Neural cell (in vitro differentiated cells): ENCODE measurements at regions not wholly inside any gene's neighbourhood (a gene's known extent, or its start where the extent isn't known, plus 50 kb on each side); places are given as distances from the start of the nearest gene placed in this dataset.

Source experiments
- H2AFZ ChIP-seq: fragments of 200-600, 300-800 bp; sonication (generic), shearing (Covaris generic); 2 replicates; pipeline ENCODE4 v1.6.0; 2014; ENCODE audit warnings: low read depth, mild to moderate bottlenecking, antibody characterized with exemption, low read length, moderate library complexity
- H3F3A ChIP-seq: fragments of 200-600 bp; shearing (Covaris generic); 2 replicates; pipeline ENCODE4 v1.6.1; 2016; ENCODE audit warnings: mild to moderate bottlenecking, moderate library complexity, mixed read lengths, antibody characterized with exemption, low read length; ENCODE audit not compliant: insufficient read depth, poor library complexity, severe bottlenecking
- H3K27ac ChIP-seq: fragments of 200-600, 300-800 bp; sonication (generic), shearing (Covaris generic); 2 replicates; pipeline ENCODE4 v1.5.1; 2014; ENCODE audit warnings: mild to moderate bottlenecking, low read length, moderate library complexity
- H3K27me3 ChIP-seq: fragments of 300-800, 200-600 bp; sonication (generic), shearing (Covaris generic); 2 replicates; pipeline ENCODE4 v1.6.0; 2014; ENCODE audit warnings: mild to moderate bottlenecking, low read depth, low read length, moderate library complexity; ENCODE audit not compliant: insufficient read depth
- H3K36me3 ChIP-seq: fragments of 300-800, 200-600 bp; sonication (generic), shearing (Covaris generic); 2 replicates; pipeline ENCODE4 v1.5.1; 2014; ENCODE audit warnings: mild to moderate bottlenecking, antibody characterized with exemption, low read length, moderate library complexity; ENCODE audit not compliant: insufficient read depth
- H3K4me2 ChIP-seq: fragments of 300-800, 200-600 bp; sonication (generic), shearing (Covaris generic); 2 replicates; pipeline ENCODE4 v1.6.0; 2014; ENCODE audit warnings: mild to moderate bottlenecking, low read length
- H3K4me3 ChIP-seq: fragments of 300-800, 200-600 bp; sonication (generic), shearing (Covaris generic); 2 replicates; pipeline ENCODE4 v1.5.1; 2014; ENCODE audit warnings: mild to moderate bottlenecking, low read length, moderate library complexity
- H3K79me2 ChIP-seq: fragments of 200-600 bp; shearing (Covaris generic); replicated peaks from 2 replicates; pipeline ENCODE4 v1.6.0; 2014; ENCODE audit warnings: mild to moderate bottlenecking, low read length, moderate library complexity; ENCODE audit not compliant: insufficient read depth
- H3K9ac ChIP-seq: fragments of 300-800, 200-600 bp; sonication (generic), shearing (Covaris generic); 2 replicates; pipeline ENCODE4 v1.6.1; 2016; ENCODE audit warnings: mild to moderate bottlenecking, low read length, mixed read lengths
- H3K9me2 ChIP-seq: fragments of 200-600 bp; shearing (Covaris generic); 2 replicates; pipeline ENCODE4 v1.6.1; 2016; ENCODE audit warnings: mild to moderate bottlenecking, low read length, mixed read lengths; ENCODE audit not compliant: insufficient read depth
- H3K9me3 ChIP-seq: fragments of 200-600, 300-800 bp; sonication (generic), shearing (Covaris generic); 2 replicates; pipeline ENCODE4 v1.6.1; 2016; ENCODE audit warnings: mild to moderate bottlenecking, mixed run types, low read length, moderate library complexity, mixed read lengths
- H4K20me1 ChIP-seq: fragments of 200-600 bp; shearing (Covaris generic); 2 replicates; pipeline ENCODE4 v1.6.1; 2016; ENCODE audit warnings: mild to moderate bottlenecking, mixed run types; ENCODE audit not compliant: insufficient read depth
- EP300 ChIP-seq: fragments of 450-650 bp; conservative IDR thresholded peaks from 2 replicates; pipeline ENCODE4 v1.6.1; 2014; ENCODE audit warnings: antibody characterized with exemption, mild to moderate bottlenecking, moderate library complexity; ENCODE audit not compliant: poor library complexity, severe bottlenecking
- EZH2 ChIP-seq: fragments of 200-600, 300-800 bp; shearing (Covaris generic), sonication (generic); IDR thresholded peaks from 2 replicates; pipeline ENCODE4 v1.6.1; 2014; ENCODE audit warnings: antibody characterized with exemption, low read length, borderline replicate concordance, mild to moderate bottlenecking; ENCODE audit not compliant: insufficient read depth, poor library complexity, severe bottlenecking
- MXI1 ChIP-seq: fragments of 450-650 bp; conservative IDR thresholded peaks from 2 replicates; pipeline ENCODE4 v1.6.1; 2014; ENCODE audit warnings: antibody characterized with exemption, mild to moderate bottlenecking; ENCODE audit not compliant: poor library complexity, severe bottlenecking
- POLR2AphosphoS5 ChIP-seq: IDR thresholded peaks from 2 replicates; pipeline ENCODE4 v1.6.1; 2012
- RAD21 ChIP-seq: fragments of 450-650 bp; conservative IDR thresholded peaks from 2 replicates; pipeline ENCODE4 v1.6.1; 2014; ENCODE audit warnings: antibody characterized with exemption, mild to moderate bottlenecking, moderate library complexity
- SMC3 ChIP-seq: fragments of 450-650 bp; conservative IDR thresholded peaks from 2 replicates; pipeline ENCODE4 v1.6.1; 2014; ENCODE audit warnings: antibody characterized with exemption, mild to moderate bottlenecking, moderate library complexity; ENCODE audit not compliant: poor library complexity
- TAF1 ChIP-seq: IDR thresholded peaks from 2 replicates; pipeline ENCODE4 v1.6.1; 2012; ENCODE audit warnings: low read depth
- TF ChIP-seq, protein P1 (sequence below): IDR thresholded peaks from 2 replicates; pipeline ENCODE4 v1.6.1; 2012; ENCODE audit warnings: borderline replicate concordance
- TF ChIP-seq, protein P2 (sequence below): fragments of 450-650 bp; IDR thresholded peaks from 2 replicates; pipeline ENCODE4 v1.5.1; 2014; ENCODE audit warnings: antibody characterized with exemption, mild to moderate bottlenecking, moderate library complexity; ENCODE audit not compliant: poor library complexity, severe bottlenecking

GRCh38 chr12:82082501-82082900, 275.7 kb downstream of the CCDC59 start:
- H3K27me3 ChIP-seq: no peaks in the 10 kb centered on the region
- no peak overlapping the region for H3K27ac ChIP-seq
- no peak overlapping the region for H3K4me3 ChIP-seq
- TF ChIP-seq EP300 (no peak), EZH2 (no peak), TAF1 (no peak), POLR2AphosphoS5 (no peak)
- no peaks in the 10 kb centered on the region for H3F3A ChIP-seq
- H3K79me2 ChIP-seq: no peaks in the 10 kb centered on the region
- no peaks in the 10 kb centered on the region for H3K9me2 ChIP-seq
- H4K20me1 ChIP-seq: no peaks in the 10 kb centered on the region
- H3K9ac ChIP-seq: no peak overlapping the region
- no peaks in the 10 kb centered on the region for H3K36me3 ChIP-seq
- peaks cover 3% of the 10 kb centered on the region for H3K9me3 ChIP-seq
- H3K4me2 ChIP-seq: no peak overlapping the region
- no peak overlapping the region for H2AFZ ChIP-seq

GRCh38 chr12:82069931-82070514, 288.2 kb downstream of the CCDC59 start:
- H3K36me3 ChIP-seq: no peaks in the 10 kb centered on the region

More at GRCh38 chr12:82069931-82070514, 288.2 kb downstream of the CCDC59 start:
- Histone ChIP-seq H3K27ac (no peak overlapping the region), H3K4me3 (no peak overlapping the region), H3K9me3 (no peaks in the 10 kb centered on the region), H3K27me3 (no peaks in the 10 kb centered on the region), H3K79me2 (no peaks in the 10 kb centered on the region), H3K9ac (no peak overlapping the region), H3K4me2 (no peak overlapping the region), H3K9me2 (no peaks in the 10 kb centered on the region), H3F3A (no peaks in the 10 kb centered on the region), H4K20me1 (no peaks in the 10 kb centered on the region), H2AFZ (no peak overlapping the region)
- TF ChIP-seq, protein P1, sequence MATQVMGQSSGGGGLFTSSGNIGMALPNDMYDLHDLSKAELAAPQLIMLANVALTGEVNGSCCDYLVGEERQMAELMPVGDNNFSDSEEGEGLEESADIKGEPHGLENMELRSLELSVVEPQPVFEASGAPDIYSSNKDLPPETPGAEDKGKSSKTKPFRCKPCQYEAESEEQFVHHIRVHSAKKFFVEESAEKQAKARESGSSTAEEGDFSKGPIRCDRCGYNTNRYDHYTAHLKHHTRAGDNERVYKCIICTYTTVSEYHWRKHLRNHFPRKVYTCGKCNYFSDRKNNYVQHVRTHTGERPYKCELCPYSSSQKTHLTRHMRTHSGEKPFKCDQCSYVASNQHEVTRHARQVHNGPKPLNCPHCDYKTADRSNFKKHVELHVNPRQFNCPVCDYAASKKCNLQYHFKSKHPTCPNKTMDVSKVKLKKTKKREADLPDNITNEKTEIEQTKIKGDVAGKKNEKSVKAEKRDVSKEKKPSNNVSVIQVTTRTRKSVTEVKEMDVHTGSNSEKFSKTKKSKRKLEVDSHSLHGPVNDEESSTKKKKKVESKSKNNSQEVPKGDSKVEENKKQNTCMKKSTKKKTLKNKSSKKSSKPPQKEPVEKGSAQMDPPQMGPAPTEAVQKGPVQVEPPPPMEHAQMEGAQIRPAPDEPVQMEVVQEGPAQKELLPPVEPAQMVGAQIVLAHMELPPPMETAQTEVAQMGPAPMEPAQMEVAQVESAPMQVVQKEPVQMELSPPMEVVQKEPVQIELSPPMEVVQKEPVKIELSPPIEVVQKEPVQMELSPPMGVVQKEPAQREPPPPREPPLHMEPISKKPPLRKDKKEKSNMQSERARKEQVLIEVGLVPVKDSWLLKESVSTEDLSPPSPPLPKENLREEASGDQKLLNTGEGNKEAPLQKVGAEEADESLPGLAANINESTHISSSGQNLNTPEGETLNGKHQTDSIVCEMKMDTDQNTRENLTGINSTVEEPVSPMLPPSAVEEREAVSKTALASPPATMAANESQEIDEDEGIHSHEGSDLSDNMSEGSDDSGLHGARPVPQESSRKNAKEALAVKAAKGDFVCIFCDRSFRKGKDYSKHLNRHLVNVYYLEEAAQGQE: no peak
- no peak for TF ChIP-seq SMC3
- no peak for TF ChIP-seq TAF1
- no peak for TF ChIP-seq POLR2AphosphoS5
- TF ChIP-seq RAD21: no peak
- TF ChIP-seq, protein P2, sequence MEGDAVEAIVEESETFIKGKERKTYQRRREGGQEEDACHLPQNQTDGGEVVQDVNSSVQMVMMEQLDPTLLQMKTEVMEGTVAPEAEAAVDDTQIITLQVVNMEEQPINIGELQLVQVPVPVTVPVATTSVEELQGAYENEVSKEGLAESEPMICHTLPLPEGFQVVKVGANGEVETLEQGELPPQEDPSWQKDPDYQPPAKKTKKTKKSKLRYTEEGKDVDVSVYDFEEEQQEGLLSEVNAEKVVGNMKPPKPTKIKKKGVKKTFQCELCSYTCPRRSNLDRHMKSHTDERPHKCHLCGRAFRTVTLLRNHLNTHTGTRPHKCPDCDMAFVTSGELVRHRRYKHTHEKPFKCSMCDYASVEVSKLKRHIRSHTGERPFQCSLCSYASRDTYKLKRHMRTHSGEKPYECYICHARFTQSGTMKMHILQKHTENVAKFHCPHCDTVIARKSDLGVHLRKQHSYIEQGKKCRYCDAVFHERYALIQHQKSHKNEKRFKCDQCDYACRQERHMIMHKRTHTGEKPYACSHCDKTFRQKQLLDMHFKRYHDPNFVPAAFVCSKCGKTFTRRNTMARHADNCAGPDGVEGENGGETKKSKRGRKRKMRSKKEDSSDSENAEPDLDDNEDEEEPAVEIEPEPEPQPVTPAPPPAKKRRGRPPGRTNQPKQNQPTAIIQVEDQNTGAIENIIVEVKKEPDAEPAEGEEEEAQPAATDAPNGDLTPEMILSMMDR: no peak
- TF ChIP-seq MXI1: no peak
- no peak for TF ChIP-seq EP300
- TF ChIP-seq EZH2: no peak
